GM21786 (cell line): ENCODE measurements at regions not wholly inside any gene's neighbourhood (a gene's known extent, or its start where the extent isn't known, plus 50 kb on each side); places are given as distances from the start of the nearest gene placed in this dataset.

Experiments used
- ATAC-seq: cut with Tn5 transposase; IDR thresholded peaks from one replicate; pipeline ENCODE4 v1.9.1; 2021; ENCODE audit not compliant: unreplicated experiment

- ATAC-seq: no peak
Observed at GRCh38 chr10:33753389-33753788, 418.9 kb upstream of the NRP1 start.

DNA sequence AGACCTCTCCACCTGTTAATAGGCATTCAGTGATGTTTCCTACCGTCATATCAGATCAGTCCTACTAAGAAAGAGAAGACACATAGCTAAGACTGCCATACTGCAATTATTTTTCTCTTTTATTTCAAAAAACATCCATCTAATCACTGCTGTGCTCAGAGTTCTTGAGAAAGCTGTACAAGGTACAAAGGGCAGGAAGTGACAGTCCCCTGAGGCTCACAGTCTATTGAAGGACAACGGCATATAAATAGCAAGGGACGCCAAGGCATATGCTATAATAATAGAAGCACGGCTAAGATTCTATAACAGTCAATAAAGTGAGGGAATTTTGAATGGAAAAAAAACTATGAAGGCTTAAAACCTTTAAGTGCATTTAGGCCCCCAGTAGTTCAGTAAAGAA is 415.3 kb upstream of the NRP1 start:
- ATAC-seq: no peak

DNA sequence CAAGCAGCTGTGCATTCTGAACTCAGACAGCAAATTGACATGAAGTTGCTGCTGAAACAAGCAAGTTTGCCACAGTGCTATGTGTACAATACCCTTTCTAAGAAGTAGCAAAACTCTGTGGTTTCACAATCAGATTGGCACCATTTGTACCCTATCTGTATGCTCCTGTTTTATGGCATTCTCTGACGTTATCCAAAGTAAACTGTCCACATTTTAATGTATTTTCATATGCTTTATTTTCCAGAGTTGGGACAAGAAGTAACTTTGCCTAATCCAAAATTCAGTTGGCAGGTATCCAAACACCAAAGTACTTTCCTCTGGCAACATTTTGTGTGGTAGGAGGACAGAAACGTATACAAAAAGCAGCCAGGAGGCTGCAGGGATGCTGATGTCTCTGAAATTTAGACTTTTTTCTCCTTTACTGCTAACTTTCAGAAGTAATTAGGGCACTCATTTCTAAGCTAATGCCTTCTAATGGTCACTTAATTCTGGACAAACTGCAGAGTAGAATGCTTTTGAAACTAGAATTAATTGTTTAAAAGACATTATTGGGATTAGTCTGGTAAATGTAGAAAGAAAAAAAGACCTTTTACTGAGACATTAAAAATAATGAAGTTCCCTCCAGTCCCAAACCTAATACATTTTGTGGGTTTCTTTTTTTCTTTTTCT is 414.7 kb upstream of the NRP1 start:
- ATAC-seq: no peak

DNA sequence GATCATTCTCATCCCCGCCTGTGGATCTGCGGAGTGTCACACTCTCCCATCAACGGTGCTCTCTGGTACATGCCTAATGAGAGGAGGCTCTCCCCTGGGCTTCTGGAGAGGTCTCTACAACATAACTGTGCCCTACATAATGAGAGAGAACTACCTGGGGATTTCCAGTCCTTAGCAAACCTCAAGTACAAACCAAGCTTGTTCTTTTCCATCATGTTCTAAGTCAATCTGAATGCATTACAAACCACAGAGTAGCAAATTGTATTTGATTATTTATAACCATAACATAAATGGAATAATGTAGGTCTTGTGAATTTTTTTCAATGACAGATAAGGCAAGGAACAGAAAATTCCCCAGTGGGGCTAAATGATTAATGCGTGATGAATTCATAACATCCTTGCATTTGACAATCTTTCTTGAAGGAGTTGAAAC is 412.4 kb upstream of the NRP1 start:
- ATAC-seq: no peak

- ATAC-seq: no peak
Observed at GRCh38 chr10:33746186-33746585, 411.7 kb upstream of the NRP1 start.

DNA sequence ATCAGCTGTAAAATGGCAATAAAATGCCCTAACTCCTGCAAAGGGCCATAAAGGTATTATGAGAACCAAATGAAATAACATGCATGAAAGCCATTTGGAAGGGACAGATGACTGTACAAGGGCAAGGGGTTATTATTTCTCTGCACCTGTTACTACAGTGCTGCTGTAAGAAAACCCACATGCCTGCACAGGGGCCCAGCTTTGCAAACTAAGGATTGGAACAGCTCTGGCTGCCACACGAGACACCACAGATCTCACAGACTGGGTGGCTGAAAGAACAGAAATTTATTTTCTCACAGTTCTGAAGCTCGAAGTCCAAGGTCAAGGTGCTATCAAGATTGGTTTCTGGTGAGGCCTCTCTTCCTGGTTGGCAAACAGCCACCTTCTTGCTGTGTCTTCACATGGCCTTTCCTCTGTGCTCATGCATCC is 409.0 kb upstream of the NRP1 start:
- peak; percentile 74 for ATAC-seq

DNA sequence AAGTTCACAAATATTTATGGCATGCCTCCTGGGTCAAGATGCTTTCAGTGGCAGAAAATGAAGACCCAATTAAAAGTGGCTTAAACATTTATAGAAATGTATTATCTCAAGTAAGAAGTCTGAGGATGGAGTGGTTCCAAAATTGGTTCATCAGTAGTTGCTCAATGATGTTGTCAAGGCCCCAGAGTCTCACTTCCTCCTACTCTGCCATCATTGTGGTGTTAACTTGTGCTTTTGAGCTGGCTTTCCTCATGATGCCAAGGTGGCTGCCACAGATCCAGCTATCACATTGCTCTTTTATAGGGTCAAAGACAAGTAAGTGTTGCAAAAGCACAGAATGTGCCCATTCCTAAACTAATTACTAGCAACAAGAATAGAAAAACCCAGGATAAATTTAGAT is 404.6 kb upstream of the NRP1 start:
- ATAC-seq: no peak

- ATAC-seq: peak; percentile 43
Observed at GRCh38 chr10:33735464-33735923, 401.0 kb upstream of the NRP1 start.

DNA sequence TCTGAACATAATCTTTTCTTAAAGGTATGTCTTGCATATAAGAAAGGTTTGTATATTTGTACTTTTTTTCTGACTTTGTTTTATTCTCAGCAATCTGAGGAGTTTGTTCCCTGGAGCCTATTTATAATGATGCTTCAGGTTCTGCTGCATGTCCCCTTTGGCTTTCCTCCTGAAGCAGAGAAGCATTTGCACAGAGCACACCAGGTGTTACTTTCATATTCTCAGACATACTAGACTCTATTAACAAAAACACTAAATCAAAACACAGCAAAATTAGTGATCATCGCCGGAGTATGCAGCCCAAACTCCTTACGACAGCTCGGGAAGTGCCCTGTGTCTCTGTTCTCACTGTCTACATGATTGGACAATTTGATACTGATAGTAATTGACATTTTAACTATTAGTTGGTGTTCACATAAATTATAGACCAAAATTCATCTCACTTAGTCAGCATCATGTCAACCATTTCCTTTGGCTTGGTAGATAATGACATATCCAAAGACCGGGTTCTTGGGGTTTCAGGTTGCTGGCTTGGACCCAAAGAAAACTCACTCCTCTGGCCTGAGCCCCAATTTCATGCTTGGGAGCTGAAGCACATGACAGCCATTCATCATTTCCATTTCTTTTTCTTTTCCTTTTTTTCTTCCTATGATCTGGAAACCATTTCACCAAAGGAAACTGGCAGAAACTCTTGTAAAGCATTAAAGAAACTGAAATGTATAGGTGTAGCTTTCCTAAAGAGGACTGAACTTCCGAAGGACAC is 400.1 kb upstream of the NRP1 start:
- no peak for ATAC-seq

DNA sequence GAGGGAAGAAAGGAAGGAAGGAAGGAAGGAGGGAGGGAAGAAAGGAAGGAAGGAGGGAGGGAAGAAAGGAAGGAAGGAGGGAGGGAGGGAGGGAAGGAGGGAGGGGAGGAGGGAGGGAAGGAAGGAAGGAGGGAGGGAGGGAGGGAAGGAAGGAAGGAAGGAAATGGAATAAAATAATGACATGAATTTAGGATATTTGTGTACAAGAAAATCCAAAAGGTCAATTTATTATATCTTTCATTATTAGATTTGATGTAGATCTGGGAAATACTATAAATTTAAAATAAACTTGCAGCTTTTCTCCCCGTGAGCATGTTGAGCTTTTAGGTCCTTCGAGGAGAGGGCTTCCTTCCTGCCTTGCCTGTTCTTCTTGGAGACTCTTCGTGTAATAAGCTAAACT is 398.6 kb upstream of the NRP1 start:
- no peak for ATAC-seq

- no peak for ATAC-seq
Observed at GRCh38 chr10:33732161-33732680, 397.8 kb upstream of the NRP1 start.

DNA sequence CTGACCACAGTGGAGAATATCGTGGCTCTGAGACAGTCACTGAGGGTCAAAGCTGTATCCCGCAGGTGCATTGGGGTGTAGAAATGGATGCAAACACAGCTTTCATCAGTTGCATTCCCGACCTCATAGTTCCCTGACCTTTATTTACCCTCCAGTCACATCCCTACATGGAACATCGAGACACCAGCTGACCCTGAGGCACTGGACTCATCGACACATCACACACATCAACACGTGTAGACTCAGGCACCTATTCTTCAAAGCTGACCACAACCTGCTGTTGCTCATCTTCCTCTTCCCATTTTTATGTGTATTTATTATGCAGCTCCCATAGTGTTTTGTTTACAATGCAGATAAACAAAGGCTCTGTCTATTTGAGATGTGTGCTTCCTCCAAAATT is 396.9 kb upstream of the NRP1 start:
- ATAC-seq: no peak

DNA sequence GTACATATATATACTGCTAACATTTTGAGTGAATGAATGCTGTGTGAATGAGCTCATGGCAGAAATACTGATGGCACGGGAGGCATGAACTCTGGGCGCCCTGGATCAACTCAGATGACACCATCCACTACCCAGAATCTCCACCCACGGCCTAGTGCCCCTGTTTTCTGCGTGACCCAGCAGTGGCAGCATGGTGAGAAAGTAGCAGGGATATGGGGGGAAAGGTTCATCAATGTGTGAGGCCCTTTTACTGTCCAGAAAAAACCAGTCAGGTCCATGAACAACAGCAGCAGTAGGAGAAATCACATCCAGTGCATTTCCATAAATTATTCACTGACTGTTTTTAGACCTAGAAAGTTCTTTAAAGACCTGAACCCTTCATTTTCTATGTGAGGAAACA is 391.0 kb upstream of the NRP1 start:
- ATAC-seq: no peak

DNA sequence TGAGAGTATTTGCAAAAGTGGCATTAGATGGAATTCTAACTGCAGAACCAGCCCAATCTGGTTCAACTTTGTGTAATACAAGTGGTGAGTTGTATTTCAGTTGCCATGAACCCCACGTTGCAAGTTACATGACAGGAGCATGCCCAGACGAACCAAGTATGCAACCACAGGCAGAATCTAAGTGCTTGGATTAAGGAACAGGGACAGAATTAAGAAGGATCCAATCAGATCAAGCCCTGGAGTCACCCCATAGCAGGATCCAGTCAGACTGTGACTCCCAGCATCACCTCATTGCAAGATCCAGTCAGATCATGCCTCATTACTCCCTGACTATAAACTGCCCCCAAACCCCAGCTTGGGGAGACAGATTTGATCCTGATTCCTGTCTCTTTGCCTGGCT is 388.7 kb upstream of the NRP1 start:
- ATAC-seq: no peak

DNA sequence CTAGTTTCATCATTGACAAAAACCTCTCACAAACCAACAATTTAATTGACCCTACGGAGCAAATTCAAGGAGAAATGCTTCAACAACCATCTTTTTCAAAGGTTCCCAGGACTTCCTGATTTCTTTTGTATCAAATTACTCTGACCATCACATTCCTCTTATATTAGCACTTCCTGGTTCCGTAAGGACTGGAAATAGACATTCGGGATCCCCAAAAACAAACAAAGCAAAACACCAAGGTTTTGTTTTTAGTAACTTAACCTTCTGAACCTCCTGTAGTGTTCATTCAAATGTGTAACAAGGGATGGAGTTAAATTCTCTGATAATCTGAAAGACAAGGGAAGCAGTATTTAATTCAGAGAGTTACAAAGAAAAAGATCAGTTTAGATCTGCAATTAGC is 387.6 kb upstream of the NRP1 start:
- ATAC-seq: no peak

- no peak for ATAC-seq
Observed at GRCh38 chr10:33721509-33721908, 387.0 kb upstream of the NRP1 start.

GRCh38 chr10:33720161-33720560 is 385.7 kb upstream of the NRP1 start:
- ATAC-seq: no peak

- no peak for ATAC-seq
Observed at GRCh38 chr10:33719005-33719703, 384.7 kb upstream of the NRP1 start.

- ATAC-seq: no peak
Observed at GRCh38 chr10:33716501-33717267, 382.2 kb upstream of the NRP1 start.

DNA sequence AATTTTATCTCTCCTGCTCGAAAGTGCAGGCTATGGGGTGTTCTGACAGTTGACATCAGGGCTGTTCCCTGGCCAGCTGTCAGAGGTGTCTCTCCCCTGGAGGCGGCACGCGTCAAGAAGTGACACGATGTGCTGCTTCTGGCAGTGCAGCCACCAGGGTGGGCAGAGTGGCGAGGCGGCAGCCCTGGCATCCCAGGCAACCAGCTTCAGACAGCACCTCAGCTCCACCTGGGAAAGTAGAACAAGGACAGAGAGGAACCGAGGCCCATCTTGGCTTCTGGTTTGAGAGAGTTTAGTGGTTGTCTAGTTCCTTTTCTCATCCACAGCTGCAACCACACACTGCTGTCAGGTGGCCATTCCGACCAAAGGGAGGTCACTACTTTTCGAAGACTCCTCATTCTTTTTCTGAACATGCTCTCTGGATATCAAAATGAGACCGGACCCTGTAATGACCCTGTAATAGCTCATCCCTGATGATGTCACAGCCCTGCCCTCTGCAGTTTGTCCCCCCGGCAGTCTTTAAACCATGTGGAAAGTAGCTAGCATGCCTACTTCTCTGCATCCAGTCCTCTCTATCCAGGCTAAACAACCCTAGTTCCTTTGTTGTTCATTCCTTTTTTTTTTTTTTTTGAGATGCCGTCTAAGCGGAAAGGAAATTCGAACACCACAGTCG is 381.0 kb upstream of the NRP1 start:
- ATAC-seq: peak; percentile 57
